ENCODE measurements at regions not wholly inside any gene's neighbourhood (a gene's known extent, or its start where the extent isn't known, plus 50 kb on each side); places are given as distances from the start of the nearest gene placed in this dataset.
"Not testable (repeated sequence)": the region's sequence is repeated elsewhere in the genome, so short reads cannot be mapped to it uniquely, and the experiment has no call there.

GRCh38 chr1:65020774-65021173 is 54.4 kb upstream of the JAK1 start:
- DNase-seq (ENCODE audit: low spot score in 2 of 2) (no peak), FAIRE-seq (no peak)

DNA sequence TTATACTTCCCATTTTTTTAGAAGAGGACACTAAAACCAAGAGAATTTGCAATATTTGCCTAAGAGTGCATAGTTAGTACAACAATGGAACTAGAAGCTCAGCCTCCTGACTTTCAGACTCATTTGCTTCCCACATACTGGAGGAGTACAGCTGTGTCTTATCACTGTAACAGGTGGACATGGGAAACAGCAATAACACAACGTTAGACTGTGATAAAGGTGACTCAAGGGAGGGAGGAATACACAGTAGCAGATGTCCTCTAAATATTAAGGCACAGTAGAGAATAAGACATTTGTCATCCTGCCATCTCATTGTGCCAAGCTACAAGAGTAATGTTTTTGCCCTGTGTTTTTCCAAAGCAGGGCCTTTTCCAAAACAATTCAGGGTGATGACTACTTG is 55.4 kb upstream of the JAK1 start:
- FAIRE-seq, result no peak
- DNase-seq (ENCODE audit: low spot score in 2 of 2), result no peak

- FAIRE-seq, result no peak
- DNase-seq (ENCODE audit: low spot score in 2 of 2), result no peak
Observed at GRCh38 chr1:65022216-65022615, 55.9 kb upstream of the JAK1 start.

- DNase-seq (ENCODE audit: low spot score in 2 of 2), result no peak
- FAIRE-seq, result no peak
Observed at GRCh38 chr1:65025794-65026193, 59.4 kb upstream of the JAK1 start.

- no peak for DNase-seq (ENCODE audit: low spot score in 2 of 2)
- FAIRE-seq, result no peak
Observed at GRCh38 chr1:65026235-65026634, 59.9 kb upstream of the JAK1 start.

DNA sequence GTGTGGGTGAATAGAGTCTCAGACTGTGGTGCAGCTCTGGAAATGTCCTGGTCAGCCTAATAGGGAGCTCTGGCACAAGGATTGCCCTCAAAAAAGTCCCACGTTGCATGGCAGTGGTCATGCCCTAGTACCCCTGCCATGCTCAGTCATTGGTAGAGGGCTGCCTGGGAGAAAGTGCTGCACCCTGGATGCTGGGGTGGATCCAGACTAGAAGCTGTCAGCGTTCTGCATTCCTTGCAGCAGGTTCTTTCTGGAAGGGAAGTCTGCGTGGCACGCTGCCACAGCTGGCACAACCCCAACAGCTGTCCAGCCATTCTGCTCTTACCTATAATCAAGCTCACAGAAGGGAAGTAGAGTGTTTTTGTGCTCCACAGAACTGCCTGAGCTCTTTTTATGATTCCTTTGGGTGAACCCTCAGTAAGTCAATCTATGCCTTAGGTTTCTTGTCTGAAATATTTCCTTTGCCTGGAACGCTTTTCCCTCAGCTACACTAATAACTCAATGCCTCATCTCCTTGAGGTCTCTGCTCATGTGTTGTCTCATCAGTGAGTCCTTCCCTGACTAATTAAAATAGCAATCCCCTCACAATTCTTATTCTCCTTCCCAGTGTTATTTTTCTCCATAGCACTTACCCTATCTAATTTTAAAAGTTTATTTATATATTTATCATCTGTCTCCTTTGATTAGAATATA is 61.5 kb upstream of the JAK1 start:
- DNase-seq (ENCODE audit: low spot score in 2 of 2) (no peak), FAIRE-seq (no peak)

DNA sequence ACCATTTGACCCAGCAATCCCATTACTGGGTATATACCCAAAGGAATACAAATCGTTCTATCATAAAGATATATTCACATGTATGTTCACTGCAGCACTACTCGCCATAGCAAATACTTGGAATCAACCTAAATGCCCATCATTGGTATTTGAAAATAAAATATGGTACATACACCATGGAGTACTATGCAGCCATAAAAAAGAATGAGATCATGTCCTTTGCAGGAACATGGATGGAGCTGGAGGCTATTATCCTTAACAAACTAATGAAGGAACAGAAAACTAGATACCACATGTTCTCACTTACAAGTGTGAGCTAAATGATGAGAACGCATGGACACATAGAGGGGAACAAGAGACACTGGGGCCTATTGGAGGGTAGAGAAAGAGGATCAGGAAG is 63.1 kb upstream of the JAK1 start:
- FAIRE-seq; DNase-seq (ENCODE audit: low spot score in 2 of 2): not testable (repeated sequence)

GRCh38 chr1:65034879-65035278 is 68.5 kb upstream of the JAK1 start:
- FAIRE-seq; DNase-seq (ENCODE audit: low spot score in 2 of 2): not testable (repeated sequence)

DNA sequence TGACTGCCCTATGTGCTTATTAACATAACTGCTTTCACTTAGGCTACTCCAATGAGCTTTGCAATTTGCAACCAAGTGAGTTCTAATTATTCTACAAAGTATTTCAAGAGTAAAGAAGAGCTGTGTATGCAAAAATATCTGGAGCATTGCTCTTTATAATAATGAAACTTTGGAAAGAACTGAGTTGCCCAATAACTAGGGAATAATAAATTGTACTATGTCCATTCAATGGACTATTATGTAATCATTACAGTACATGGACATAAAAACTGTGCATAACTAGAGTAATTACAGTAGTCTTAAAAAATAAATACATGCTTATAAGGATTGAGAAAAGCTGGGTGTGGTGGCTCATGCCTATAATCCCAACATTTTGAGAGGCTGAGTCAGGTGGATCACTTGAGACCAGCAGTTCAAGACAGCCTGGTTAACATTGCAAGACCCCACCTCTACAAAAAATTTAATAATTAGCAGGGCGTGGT is 70.3 kb upstream of the JAK1 start:
- no peak for DNase-seq (ENCODE audit: low spot score in 2 of 2)
- FAIRE-seq, result no peak

- no peak for DNase-seq (ENCODE audit: low spot score in 2 of 2)
- no peak for FAIRE-seq
Observed at GRCh38 chr1:65039066-65039465, 72.7 kb upstream of the JAK1 start.

- DNase-seq (ENCODE audit: low spot score in 2 of 2) (no peak), FAIRE-seq (no peak)
Observed at GRCh38 chr1:65039508-65039907, 73.2 kb upstream of the JAK1 start.

DNA sequence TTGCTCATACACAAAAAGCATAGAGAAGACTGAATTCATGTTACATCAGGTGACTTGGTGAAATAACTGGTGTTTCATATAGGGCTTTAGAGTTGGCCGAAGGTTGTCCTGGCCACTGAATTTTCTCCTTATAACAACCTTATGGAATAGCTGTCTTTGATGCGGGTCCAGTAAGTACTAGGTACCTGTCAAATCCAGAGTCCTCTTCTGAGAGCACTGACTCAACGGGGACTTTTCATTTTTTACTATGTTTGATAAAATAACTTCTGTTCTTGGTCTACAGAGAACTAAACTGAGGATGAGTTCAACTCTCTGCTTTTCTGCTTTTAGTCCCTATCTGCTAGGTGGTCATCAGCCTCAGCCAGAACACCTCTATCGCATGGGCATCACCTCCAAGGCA is 76.1 kb upstream of the JAK1 start:
- DNase-seq (ENCODE audit: low spot score in 2 of 2) (no peak), FAIRE-seq (no peak)

GRCh38 chr1:65044411-65044810 is 78.1 kb upstream of the JAK1 start:
- no peak for FAIRE-seq
- DNase-seq (ENCODE audit: low spot score in 2 of 2), result no peak

- FAIRE-seq, result no peak
- DNase-seq (ENCODE audit: low spot score in 2 of 2), result no peak
Observed at GRCh38 chr1:65045022-65045817, 78.9 kb upstream of the JAK1 start.

GRCh38 chr1:65048335-65048734 is 82.0 kb upstream of the JAK1 start:
- no peak for DNase-seq (ENCODE audit: low spot score in 2 of 2)
- FAIRE-seq, result no peak

DNA sequence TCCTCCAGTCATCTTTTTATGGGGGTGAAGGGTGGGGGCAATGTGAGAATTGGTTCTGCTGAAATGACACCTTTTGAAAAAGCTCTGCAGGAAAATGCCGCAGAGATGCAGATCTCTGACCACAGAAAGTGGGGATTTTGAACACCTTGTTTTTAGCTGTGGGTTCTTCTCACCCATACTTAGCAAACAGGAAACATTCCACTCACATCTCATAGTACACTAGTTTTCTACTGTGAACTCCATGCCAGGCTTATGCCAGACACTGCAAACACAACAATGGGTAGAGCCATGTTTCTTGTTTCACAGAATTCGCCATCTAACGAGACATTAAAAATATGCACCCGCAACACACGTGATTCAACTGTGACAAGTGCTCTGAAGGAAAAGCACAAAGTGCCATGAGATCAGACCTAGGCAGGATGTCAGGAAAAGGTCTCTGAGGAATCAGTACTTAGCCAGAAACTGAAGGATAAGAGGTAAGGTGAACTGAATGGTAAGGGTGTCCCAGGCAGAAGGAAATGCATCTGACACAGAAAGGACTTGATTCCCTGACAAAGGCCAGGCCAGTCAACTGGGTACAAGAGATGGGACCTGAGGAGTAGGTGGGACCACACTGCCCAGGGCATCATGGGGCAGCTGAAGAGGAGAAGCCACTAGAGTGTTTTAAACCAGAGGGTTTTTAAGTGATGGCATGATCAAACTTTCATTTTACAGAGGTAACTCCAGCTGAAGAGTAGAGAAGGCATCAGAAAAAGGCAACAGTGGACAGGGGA is 83.8 kb upstream of the JAK1 start:
- DNase-seq (ENCODE audit: low spot score in 2 of 2) (no peak), FAIRE-seq (no peak)

DNA sequence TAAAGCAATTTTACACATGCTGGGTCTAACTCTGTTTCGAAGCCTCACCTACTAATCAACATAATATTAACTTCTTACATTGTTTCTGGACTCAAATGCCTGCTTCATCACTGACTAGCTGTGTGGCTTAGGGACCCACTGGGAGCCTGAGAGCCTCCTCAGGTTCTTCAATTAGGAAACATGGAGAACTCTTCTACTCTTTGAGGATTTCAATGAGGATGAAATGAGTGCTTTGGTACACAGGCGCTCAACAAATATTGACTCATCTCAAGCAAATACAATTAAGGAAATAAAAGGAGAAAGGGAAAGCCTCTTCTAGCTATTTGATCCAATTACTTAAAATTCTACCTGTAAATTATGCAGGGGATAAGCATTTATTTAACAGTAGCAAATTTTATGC is 84.4 kb upstream of the JAK1 start:
- DNase-seq (ENCODE audit: low spot score in 2 of 2), result no peak

GRCh38 chr1:65054481-65054880 is 88.1 kb upstream of the JAK1 start:
- FAIRE-seq, result no peak
- DNase-seq (ENCODE audit: low spot score in 2 of 2), result no peak

More for the DNA sequence above, 84.4 kb upstream of the JAK1 start:
- no peak for FAIRE-seq

GRCh38 chr1:65055747-65056146 is 89.4 kb upstream of the JAK1 start:
- no peak for DNase-seq (ENCODE audit: low spot score in 2 of 2)
- FAIRE-seq, result no peak

GRCh38 chr1:65056234-65056633 is 89.9 kb upstream of the JAK1 start:
- DNase-seq (ENCODE audit: low spot score in 2 of 2), result no peak
- FAIRE-seq, result no peak

DNA sequence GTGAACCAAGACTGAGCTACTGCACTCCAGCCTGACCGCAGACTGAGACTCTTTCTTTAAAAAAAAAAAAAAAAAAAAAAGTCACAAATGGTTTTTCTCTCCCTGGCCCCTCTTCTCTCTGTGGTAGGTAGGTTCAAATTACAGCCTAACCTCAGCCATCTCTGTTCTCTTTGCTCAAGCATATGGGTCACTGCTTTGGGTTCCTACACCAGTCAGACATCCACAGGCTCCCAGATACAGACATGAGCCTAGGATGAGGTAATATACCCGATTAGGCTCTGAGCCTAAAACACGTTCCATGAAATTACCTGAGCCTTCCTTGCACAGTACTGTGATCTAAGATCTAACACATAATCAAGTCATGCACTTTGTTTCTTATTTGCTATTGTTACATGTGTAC is 90.5 kb upstream of the JAK1 start:
- FAIRE-seq, result no peak
- DNase-seq (ENCODE audit: low spot score in 2 of 2), result no peak
